ENCODE measurements at regions not wholly inside any gene's neighbourhood (a gene's known extent, or its start where the extent isn't known, plus 50 kb on each side); places are given as distances from the start of the nearest gene placed in this dataset.

DNA sequence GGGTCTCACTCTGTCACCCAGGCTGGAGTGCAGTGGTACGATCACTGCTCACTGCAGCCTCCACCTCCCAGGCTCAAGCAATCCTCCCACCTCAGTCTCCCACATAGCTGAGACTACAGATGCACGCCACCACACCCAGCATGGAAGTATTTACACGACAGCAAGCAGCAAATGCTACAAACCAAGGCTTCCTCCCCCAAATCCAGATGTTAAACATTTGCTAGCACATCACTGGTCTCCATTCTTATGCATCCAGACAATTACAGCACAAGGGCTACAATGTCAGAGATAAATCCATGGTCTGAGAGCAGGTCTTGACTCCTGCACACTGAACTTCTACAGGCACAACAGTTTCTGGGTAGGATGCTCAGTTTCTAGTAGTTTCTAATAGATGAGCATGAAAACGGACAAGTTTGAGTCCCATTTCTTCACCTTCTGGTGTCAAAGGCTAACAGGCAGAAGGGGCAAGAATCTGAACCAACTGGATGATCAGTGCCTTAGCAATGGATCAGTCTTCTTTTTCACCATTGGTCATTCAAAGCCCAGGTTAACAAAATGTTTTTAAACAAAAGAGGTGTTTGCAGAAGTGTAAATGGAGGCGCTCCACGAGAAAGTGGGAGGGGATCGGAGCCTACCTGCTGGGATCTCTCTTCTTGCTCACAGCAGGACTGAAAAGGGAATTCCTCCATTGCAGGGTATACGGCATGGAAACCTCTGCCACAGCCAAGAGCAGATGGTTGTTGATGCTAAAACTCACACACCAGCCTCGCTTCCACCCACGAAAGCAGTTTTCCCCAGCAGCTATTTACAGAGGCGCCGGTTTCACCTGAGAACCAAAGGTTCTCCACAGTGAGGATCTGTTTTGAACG is 135.0 kb upstream of the ARL4C start:
- no peak for ATAC-seq

DNA sequence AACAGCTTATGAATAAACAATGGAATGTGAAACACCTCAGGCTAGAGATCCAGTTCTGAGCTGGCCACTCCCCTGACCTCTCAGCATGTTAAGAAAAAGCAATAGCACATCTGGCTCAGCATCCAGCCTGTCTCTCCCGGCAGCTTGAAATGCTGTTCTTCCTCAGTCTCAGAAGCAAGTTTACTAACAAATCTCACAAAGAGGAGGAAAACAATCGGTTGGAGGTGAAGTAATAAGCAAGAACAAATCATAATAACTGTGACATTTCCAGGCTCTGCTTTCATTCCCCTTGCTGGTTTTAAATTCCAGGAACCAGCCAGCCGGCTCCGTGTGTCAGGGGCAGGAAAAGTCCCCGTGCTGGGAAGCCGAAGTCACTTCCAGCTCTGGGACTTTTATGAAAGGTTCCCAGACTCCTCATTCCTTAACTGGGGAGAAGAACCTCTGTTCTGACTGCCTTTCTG is 133.9 kb upstream of the ARL4C start:
- ATAC-seq, result no peak

DNA sequence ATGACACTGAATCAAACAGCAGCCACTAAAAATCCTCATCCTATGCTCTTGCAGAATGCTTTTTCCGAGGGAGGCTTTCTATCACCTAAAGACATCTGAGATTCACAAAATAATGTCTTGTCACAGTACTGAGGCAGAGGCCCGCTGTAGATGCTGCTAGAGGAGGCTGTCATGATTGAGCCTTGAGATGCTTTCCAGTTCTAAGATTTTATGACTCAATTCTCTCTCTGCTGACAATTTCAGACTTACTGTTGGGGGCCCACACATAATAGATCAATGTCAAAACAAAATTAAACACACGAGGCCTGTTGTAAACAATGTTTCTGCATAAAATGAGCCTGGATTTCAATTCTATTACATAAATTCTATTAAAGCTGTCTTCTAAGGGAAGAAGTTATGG is 132.7 kb upstream of the ARL4C start:
- no peak for ATAC-seq

GRCh38 chr2:234628953-234629352 is 132.1 kb upstream of the ARL4C start:
- no peak for ATAC-seq

DNA sequence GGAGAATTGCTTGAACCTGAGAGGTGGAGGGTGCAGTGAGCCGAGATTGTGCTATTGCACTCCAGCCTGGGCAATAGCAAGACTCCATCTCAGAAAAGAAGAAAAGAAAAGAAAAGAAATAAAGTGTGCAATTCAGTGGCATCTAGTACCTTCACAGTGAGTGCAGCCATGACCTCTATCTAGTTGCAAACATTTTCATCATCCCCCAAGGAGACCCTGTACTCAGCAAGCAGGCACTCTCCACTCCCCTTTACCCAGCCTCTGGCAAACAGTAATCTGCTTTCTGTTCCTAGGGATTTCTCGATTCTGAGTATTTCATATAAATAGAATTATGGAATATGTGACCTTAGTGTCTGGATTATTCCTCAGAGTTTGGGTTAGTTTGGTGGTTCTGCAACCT is 130.4 kb upstream of the ARL4C start:
- no peak for ATAC-seq

DNA sequence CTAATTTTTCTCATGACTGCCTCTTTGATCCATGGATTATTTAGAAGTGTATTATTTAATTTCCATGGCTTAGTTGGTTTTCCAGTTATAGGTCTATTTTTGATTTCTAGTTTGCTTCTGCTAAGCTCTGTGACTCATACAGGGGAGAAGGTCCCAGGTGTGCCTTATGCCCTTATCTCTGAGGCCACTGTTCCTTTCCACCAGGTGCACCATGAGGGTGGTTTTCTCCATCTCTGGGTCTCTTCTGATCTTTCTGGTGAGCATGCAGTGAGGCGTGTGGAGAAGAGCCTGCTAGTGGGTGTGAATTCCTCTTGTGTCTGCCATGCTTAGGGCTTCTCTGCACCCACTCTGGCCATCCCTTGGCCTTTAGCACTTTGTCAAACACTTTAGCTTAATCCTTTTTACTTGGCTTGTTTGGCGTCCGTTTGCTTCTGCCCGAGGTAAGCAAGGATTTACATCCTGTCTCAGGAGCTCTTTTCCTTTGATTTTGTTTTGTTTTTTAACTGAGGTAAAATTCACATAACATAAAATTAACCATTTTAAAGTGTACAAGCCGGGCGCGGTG is 129.8 kb upstream of the ARL4C start:
- ATAC-seq, result no peak

DNA sequence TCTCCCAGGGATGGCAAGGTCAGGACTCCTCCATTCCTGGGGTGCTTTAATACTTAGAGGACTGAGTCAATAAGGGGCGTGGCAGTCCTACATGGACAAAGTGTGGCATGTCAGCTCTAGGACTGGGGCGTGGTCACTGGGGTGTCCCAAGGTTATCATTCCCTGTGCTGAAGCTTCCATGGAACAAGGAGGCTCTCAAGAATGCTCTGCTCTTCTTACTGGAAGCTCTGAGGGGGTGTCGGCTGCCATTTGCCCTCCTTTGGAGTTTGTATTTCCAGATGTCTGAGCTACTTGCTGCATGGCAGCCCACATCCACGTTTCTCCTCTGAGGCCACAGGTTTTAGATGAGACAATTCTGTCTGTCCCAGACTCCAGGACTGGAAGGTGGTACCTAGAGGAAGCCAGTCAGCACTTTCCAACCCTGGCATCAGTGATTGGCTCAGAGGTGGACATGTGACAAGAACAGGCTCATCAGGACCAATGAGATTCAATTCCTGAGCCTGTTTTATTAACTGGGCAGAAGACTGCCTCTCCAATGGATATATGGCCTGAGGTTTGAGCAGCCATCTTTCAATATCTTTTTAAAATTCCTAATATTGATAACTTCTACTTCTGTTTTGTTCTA is 128.9 kb upstream of the ARL4C start:
- no peak for ATAC-seq

DNA sequence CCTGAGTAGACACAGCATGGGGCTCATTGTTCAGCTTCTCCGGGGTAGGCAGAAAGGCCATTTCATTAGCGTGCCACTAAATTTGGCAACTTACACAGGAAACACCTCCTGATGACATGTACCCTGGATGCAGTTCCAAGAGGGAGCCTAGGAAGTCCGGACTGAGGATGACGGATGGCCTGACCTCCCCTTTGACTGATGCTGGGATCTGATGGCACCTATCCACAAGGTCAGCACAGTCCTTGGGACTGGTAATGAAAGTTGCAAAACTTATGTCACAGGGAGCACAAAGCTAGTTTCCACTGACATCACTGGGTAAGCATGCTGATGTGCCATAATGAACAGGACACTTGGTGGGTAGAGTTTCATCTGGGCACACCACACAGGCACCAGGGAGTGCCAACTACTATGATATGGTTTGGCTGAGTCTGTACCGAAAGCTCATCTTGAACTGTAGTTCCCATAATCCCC is 126.7 kb upstream of the ARL4C start:
- no peak for ATAC-seq

DNA sequence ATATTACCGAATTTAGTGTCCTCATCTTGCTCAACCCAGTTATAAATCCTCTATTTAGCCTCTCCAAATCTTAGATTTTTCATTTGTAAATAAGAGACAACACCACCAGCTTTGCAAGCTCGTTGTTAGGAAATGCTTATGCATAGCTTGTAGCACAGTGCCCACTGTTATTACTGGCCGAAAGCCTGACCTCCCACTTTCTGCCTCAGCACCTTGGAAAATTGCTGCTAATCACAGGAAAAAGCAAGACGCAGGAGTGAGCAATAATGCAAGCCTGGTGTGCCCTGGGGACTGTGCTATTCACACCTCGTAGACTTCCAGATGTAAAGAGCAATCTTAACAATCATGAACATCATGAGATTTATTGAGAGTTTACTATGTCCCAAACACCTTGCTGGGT is 124.2 kb upstream of the ARL4C start:
- ATAC-seq, result no peak

DNA sequence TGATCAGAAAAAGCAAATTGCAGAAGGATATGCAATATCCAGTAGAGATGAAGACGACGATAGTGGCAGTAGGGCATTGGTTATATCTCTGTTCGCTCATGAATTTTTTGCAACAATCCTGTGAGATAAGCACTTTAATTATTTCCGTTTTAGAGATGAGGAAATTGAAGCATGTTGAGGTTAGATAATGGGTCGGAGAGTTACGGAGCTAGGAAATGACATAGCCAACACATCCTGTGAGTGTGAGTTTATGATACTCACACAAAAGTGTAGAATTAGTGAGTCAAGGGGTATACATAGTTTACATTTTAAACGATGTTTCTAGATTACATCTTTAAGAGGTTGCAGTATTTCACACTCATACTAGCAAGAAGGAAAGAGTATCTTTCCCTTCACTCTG is 123.1 kb upstream of the ARL4C start:
- no peak for ATAC-seq

DNA sequence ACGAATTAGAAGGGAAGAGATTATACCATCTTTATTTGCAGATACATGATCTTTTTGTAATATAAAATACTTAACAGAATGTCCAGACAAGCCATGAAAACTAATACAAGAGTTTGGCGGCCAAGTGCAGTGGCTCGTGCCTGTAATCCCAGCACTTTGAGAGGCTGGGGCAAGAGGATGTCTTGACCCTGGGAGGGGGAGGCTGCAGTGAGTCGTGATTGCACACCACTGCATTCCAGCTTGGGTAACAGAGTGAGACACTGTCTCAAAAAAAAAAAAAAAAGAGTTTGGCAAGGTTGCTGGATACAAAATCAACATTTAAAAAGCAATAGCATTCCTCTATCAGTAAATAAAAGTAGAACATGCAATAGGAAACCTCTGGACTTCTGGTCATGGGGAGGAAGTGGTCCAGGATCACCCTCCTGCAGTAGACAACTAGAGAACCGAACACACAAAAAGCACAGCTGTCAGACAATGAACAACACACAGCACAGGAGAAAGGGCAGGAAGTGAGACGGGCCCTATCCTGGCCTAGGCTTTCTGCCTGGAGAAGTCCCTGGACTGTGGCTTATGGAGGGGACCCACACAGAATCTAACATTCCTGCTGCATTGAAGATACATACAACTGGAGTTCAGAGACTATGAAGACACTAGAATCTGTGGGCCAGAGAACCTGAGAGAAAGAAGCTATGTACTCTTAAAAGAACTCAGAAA is 118.9 kb upstream of the ARL4C start:
- no peak for ATAC-seq

GRCh38 chr2:234611209-234611608 is 114.3 kb upstream of the ARL4C start:
- no peak for ATAC-seq

DNA sequence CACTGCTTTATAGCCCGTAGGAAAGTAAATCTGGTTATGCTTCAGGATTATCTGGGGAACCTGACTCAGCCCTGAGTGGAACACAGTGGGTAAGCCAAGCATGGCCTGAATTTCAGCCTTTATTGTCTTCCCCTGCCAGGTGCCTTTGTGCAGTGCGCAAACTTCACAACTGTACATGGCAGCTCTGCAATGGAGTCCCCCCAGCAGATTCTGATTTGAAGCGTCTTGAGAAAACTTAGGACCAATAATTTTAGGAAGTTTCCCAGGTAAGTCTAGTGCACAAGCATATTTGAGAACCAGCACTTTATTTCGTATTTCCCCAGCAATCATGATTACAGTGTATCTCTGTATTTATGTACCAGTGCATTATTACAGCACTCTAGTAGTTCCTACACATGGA is 112.1 kb upstream of the ARL4C start:
- no peak for ATAC-seq

- no peak for ATAC-seq
Measured at GRCh38 chr2:234607691-234608090, 110.8 kb upstream of the ARL4C start.

DNA sequence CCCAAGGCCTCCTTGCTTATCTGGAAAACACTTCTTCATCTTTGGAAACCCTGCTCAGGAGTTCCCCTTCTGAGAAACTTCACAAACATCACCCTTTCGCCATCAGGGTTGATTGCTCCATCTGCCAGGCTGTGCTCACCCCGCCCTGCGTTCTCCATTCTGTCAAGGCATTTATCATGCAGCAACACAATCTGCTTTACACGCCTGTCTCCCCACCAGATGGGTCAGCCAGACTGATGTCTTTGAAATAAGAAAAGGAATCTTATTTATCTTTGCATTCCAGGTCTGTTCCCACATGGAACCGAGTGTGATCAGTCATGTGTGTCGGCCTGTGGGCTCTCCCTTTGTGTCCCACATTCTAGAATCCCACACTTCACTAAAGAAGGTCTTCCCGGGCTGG is 110.0 kb upstream of the ARL4C start:
- no peak for ATAC-seq

DNA sequence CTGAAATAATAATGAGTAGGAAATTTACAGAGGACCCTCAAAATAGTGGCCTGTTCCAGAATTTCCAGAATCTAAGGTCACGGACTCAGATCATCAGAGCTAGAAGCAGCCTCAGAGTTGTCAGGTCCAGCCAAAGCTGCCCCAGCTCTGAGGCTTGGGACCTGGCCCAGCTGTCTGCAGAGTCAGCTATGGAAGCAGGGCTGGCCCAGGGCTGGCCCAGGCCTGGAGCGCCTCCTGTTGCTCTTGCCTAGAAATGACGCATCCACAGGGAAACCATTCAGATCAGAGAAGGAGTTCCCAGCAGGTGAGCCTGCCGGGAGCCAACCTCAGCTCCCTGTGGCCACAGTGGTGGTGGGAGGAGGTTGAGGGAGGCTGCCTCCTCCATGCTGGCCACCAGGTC is 106.7 kb upstream of the ARL4C start:
- ATAC-seq, result no peak

- ATAC-seq, result no peak
Measured at GRCh38 chr2:234601213-234601612, 104.3 kb upstream of the ARL4C start.

- ATAC-seq, result no peak
Measured at GRCh38 chr2:234597576-234597861, 100.6 kb upstream of the ARL4C start.

- ATAC-seq, result no peak
Measured at GRCh38 chr2:234596696-234597575, 100.1 kb upstream of the ARL4C start.

GRCh38 chr2:234595829-234596228 is 98.9 kb upstream of the ARL4C start:
- ATAC-seq, result no peak

DNA sequence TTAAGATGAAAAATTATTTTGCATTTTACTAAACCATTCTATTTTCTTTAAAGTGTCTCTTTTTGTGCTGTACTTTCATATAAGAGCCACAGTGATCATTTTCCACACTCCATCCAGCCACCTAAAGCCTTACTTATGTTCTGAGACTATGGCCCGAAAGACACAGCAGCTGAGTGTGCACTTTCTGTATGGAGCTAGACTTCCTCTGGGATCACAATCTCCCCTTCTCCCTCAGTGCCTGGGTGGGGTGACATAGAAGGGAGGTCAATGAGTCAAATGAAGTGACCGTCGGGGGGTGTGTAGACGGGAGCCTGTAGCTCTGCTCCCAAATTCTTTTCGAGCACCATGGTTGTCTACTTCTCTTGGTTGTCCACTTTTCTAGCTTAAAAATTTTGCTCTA is 97.8 kb upstream of the ARL4C start:
- no peak for ATAC-seq

DNA sequence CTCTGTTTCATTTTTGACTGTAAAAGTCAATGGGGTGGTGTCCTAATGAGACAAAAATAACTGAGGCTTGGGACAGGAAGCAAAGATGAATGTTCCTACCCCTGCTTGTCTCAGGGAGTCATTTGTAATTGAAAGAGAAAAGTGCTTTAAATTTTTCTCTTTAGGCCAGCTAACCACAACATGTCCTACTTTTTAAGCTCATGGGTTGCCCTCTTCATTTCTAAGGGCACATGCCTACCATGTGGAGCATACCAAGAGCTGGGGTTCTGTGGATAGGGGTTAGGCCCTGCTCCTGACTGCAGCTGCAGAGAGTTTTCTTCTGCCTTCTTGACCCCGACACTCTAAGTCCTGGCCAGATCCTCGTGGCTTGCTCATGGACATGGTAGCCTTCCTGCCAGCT is 96.8 kb upstream of the ARL4C start:
- no peak for ATAC-seq
